HEK293 (cell line): ENCODE measurements at regions not wholly inside any gene's neighbourhood (a gene's known extent, or its start where the extent isn't known, plus 50 kb on each side); places are given as distances from the start of the nearest gene placed in this dataset.

Experiments used
- ATF2 ChIP-seq: fragments of 450-650 bp; formaldehyde crosslinking; IDR thresholded peaks from 2 replicates; pipeline ENCODE4 v1.5.1; 2016; ENCODE audit warnings: missing biosample characterization, missing genetic modification characterization, low read depth
- CTCF ChIP-seq: fragments of 450-650 bp; formaldehyde crosslinking; IDR thresholded peaks from 2 replicates; pipeline ENCODE4 v1.5.1; 2016; ENCODE audit warnings: missing biosample characterization, missing genetic modification characterization
- KLF16 ChIP-seq: fragments of 450-650 bp; formaldehyde crosslinking; IDR thresholded peaks from 2 replicates; pipeline ENCODE4 v1.5.1; 2017; ENCODE audit warnings: missing biosample characterization, missing genetic modification characterization
- OSR2 ChIP-seq: fragments of 450-650 bp; formaldehyde crosslinking; IDR thresholded peaks from 2 replicates; pipeline ENCODE4 v1.5.1; 2016; ENCODE audit warnings: missing biosample characterization, missing genetic modification characterization
- TCF7L2 ChIP-seq: IDR thresholded peaks from 2 replicates; pipeline ENCODE4 v1.6.1; 2011; ENCODE audit warnings: low read depth, mild to moderate bottlenecking, inconsistent platforms, low read length, moderate library complexity, borderline replicate concordance
- ZBTB49 ChIP-seq: fragments of 450-650 bp; formaldehyde crosslinking; IDR thresholded peaks from 2 replicates; pipeline ENCODE4 v1.5.1; 2016; ENCODE audit warnings: missing biosample characterization, missing genetic modification characterization, low read depth
- ZBTB7A ChIP-seq: fragments of 450-650 bp; formaldehyde crosslinking; IDR thresholded peaks from 2 replicates; pipeline ENCODE4 v1.5.1; 2016; ENCODE audit warnings: low read depth, missing biosample characterization, missing genetic modification characterization
- ZIC2 ChIP-seq: fragments of 450-650 bp; formaldehyde crosslinking; IDR thresholded peaks from 2 replicates; pipeline ENCODE4 v1.5.1; 2016; ENCODE audit warnings: missing biosample characterization, missing genetic modification characterization
- ZNF132 ChIP-seq: fragments of 450-650 bp; formaldehyde crosslinking; IDR thresholded peaks from 2 replicates; pipeline ENCODE4 v1.5.1; 2017; ENCODE audit warnings: missing biosample characterization, missing genetic modification characterization, borderline replicate concordance
- ZNF660 ChIP-seq: fragments of 450-650 bp; IDR thresholded peaks from 2 replicates; pipeline ENCODE4 v1.5.1; 2018; ENCODE audit warnings: missing biosample characterization, mild to moderate bottlenecking, missing genetic modification characterization
- TF ChIP-seq, protein P1 (sequence below): fragments of 450-650 bp; formaldehyde crosslinking; IDR thresholded peaks from 2 replicates; pipeline ENCODE4 v1.5.1; 2017; ENCODE audit warnings: missing biosample characterization, mild to moderate bottlenecking, missing genetic modification characterization, moderate library complexity

GRCh38 chr12:131372171-131372475 lies 338.8 kb upstream of the SFSWAP start:
- no peak for TF ChIP-seq ZNF132
- TF ChIP-seq CTCF: no peak
- TF ChIP-seq ZBTB49 (tag by site-specific recombination): no peak
- no peak for TF ChIP-seq ZNF660 (tag by site-specific recombination)
- no peak for TF ChIP-seq OSR2
- TF ChIP-seq ZBTB7A (tag by site-specific recombination): no peak
- TF ChIP-seq TCF7L2: no peak
- TF ChIP-seq, protein P1, sequence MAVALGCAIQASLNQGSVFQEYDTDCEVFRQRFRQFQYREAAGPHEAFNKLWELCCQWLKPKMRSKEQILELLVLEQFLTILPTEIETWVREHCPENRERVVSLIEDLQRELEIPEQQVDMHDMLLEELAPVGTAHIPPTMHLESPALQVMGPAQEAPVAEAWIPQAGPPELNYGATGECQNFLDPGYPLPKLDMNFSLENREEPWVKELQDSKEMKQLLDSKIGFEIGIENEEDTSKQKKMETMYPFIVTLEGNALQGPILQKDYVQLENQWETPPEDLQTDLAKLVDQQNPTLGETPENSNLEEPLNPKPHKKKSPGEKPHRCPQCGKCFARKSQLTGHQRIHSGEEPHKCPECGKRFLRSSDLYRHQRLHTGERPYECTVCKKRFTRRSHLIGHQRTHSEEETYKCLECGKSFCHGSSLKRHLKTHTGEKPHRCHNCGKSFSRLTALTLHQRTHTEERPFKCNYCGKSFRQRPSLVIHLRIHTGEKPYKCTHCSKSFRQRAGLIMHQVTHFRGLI: no peak
- TF ChIP-seq ZIC2 (tag by site-specific recombination): no peak
- TF ChIP-seq KLF16: no peak
- no peak for TF ChIP-seq ATF2 (tag by site-specific recombination)
